ENCODE measurements at regions not wholly inside any gene's neighbourhood (a gene's known extent, or its start where the extent isn't known, plus 50 kb on each side); places are given as distances from the start of the nearest gene placed in this dataset.

DNA sequence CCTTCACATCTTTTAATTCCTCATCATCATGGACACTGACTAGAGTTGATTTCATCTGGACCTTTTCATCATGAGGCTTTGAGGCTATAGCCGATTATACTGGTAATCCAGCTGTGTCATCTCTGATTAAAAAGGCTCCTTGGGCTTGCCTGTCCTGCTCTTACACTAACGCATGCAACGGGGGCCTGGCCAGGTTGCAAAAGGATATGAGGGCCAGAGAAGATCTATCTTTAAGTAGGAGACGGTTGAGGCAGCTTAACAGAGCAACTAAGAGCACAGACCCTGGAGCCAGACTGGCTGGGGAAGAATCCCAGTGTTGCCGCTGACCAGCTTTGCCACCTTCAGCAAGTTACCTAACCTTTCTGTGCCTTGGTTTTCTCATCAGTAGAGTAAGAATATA is 211.5 kb downstream of the PTEN start:
- Histone ChIP-seq H3K56ac (replicated peaks; ENCODE audit: insufficient read length, low read depth, low read length) (no peak overlapping the region), H4K8ac (ENCODE audit: extremely low read depth, insufficient read depth, low read length) (no peak overlapping the region), H3K4me3 (ENCODE audit: extremely low read depth in 1 of 4, insufficient read depth in 2 of 4, low read depth in 3 of 4, low read length in 4 of 4) (no peak overlapping the region), H2BK12ac (ENCODE audit: low read depth, low read length) (no peak overlapping the region), H2BK120ac (replicated peaks; ENCODE audit: low read depth, low read length) (no peak overlapping the region), H4K91ac (replicated peaks; ENCODE audit: insufficient read length, low read length) (no peak overlapping the region), H3K18ac (ENCODE audit: extremely low read depth, low read length) (no peak overlapping the region), H2AK5ac (ENCODE audit: low read depth, low read length) (no peak overlapping the region), H3K79me2 (ENCODE audit: control insufficient read depth in 1 of 2, insufficient read depth in 2 of 2, low read length in 2 of 2) (no peaks in the 10 kb centered on the region), H2BK5ac (ENCODE audit: low read depth, low read length) (no peak overlapping the region), H3K27ac (ENCODE audit: low read depth, low read length) (no peak overlapping the region), H4K20me1 (replicated peaks in 1 of 2; ENCODE audit: control insufficient read depth in 1 of 2, insufficient read depth in 2 of 2, low read length in 2 of 2) (no peaks in the 10 kb centered on the region), H3K4me1 (replicated peaks in 1 of 4; ENCODE audit: control insufficient read depth in 3 of 4, insufficient read depth in 4 of 4, low read length in 3 of 4) (no peaks in the 10 kb centered on the region), H3K4me2 (ENCODE audit: insufficient read depth in 1 of 2, low read depth in 2 of 2, low read length in 2 of 2) (no peak overlapping the region), H3K23ac (ENCODE audit: insufficient read length) (no peak overlapping the region), H3K27me3 (replicated peaks in 1 of 4; ENCODE audit: control insufficient read depth in 3 of 4, extremely low read depth in 1 of 4, insufficient read depth in 3 of 4, low read length in 3 of 4) (no peaks in the 10 kb centered on the region), H3K36me3 (ENCODE audit: control insufficient read depth in 2 of 4, insufficient read depth in 4 of 4, low read length in 3 of 4) (no peaks in the 10 kb centered on the region), H2BK15ac (ENCODE audit: low read length) (no peak overlapping the region), H2AFZ (ENCODE audit: low read length) (no peak overlapping the region), H3K14ac (ENCODE audit: insufficient read length) (no peak overlapping the region), H4K5ac (ENCODE audit: insufficient read length, low read depth, low read length) (no peak overlapping the region), H3K9ac (replicated peaks in 1 of 4; ENCODE audit: extremely low read depth in 1 of 4, low read depth in 3 of 4, low read length in 3 of 4) (no peak overlapping the region), H3K4ac (replicated peaks; ENCODE audit: insufficient read length, low read depth, low read length) (no peak overlapping the region), H3K23me2 (ENCODE audit: low read depth, low read length) (no peaks in the 10 kb centered on the region), H2BK20ac (ENCODE audit: low read length) (no peak overlapping the region), H3K79me1 (ENCODE audit: low read depth, low read length) (no peaks in the 10 kb centered on the region), H3K9me3 (ENCODE audit: insufficient read depth in 2 of 2, low read depth in 1 of 2, low read length in 1 of 2) (no peaks in the 10 kb centered on the region)
- TF ChIP-seq POLR2A (IDR thresholded peaks at IDR 0.05; ENCODE audit: control extremely low read depth in 1 of 2, low read depth in 2 of 2, low read length in 2 of 2): no peak
- TF ChIP-seq, protein P1, sequence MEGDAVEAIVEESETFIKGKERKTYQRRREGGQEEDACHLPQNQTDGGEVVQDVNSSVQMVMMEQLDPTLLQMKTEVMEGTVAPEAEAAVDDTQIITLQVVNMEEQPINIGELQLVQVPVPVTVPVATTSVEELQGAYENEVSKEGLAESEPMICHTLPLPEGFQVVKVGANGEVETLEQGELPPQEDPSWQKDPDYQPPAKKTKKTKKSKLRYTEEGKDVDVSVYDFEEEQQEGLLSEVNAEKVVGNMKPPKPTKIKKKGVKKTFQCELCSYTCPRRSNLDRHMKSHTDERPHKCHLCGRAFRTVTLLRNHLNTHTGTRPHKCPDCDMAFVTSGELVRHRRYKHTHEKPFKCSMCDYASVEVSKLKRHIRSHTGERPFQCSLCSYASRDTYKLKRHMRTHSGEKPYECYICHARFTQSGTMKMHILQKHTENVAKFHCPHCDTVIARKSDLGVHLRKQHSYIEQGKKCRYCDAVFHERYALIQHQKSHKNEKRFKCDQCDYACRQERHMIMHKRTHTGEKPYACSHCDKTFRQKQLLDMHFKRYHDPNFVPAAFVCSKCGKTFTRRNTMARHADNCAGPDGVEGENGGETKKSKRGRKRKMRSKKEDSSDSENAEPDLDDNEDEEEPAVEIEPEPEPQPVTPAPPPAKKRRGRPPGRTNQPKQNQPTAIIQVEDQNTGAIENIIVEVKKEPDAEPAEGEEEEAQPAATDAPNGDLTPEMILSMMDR (IDR thresholded peaks at IDR 0.05; ENCODE audit: control extremely low read depth in 1 of 3, insufficient read depth in 1 of 3, low read depth in 1 of 3, low read length in 3 of 3): no peak
- TF ChIP-seq NANOG (IDR thresholded peaks at IDR 0.05; ENCODE audit: insufficient read depth, low read depth, low read length, poor library complexity, severe bottlenecking): no peak
- no peak for TF ChIP-seq FOSL1 (IDR thresholded peaks at IDR 0.05; ENCODE audit: insufficient read depth, low read depth, low read length)
- no peak for TF ChIP-seq ZNF274 (IDR thresholded peaks at IDR 0.05; ENCODE audit: borderline replicate concordance, extremely low read depth, low read length)
- TF ChIP-seq RFX5 (IDR thresholded peaks at IDR 0.05; ENCODE audit: borderline replicate concordance, low read depth, low read length): no peak
- TF ChIP-seq MAFK (IDR thresholded peaks at IDR 0.05; ENCODE audit: low read depth, low read length): no peak
- TF ChIP-seq CHD2 (IDR thresholded peaks at IDR 0.05; ENCODE audit: low read length): no peak
- DNase-seq (ENCODE audit: low read depth in 1 of 2, low spot score in 2 of 2) (no peak), FAIRE-seq (no peak)
- ChIA-PET POLR2A (ENCODE audit: partially characterized antibody) (no interaction called here), CTCF (ENCODE audit: partially characterized antibody) (interaction anchor here (1.4 kb wide), 1 partner anchor 12 kb away, joined by 4 read pairs; no protein-coding TSS in a partner anchor)
- 92% methylated on average over 5 of the region's 5 CpGs; no CpG with 5 or more reads in 1 of the 2 experiments for WGBS, 2 experiments (ENCODE audit: extremely low coverage in 1 of 2, insufficient coverage in 1 of 2, insufficient read length in 1 of 2, insufficient replicate concordance in 2 of 2, low coverage in 1 of 2, low lambda C conversion rate in 2 of 2, missing lambda C conversion rate in 1 of 2)

All from H1 (cell line).